Neural crest cell (in vitro differentiated cells): ENCODE measurements at regions not wholly inside any gene's neighbourhood (a gene's known extent, or its start where the extent isn't known, plus 50 kb on each side); places are given as distances from the start of the nearest gene placed in this dataset.
A peak's percentile ranks its signal among the peaks of the same experiment; 100 is the strongest.
"Not testable (repeated sequence)": the region's sequence is repeated elsewhere in the genome, so short reads cannot be mapped to it uniquely, and the experiment has no call there.

ENCODE experiments used
- DNase-seq: peaks from one replicate; pipeline ENCODE4 v3.0.0; 2021; ENCODE audit warnings: low read depth, mixed read lengths, low spot score
- H3K27ac Mint-ChIP-seq: one replicate; pipeline ENCODE4 v1.8.0; 2021; ENCODE audit warnings: mild to moderate bottlenecking, mixed read lengths; ENCODE audit not compliant: unreplicated experiment
- H3K27me3 Mint-ChIP-seq: 2 replicates; pipeline ENCODE4 v1.8.0; 2021; ENCODE audit warnings: low read depth, mild to moderate bottlenecking, mixed read lengths
- H3K36me3 Mint-ChIP-seq: 2 replicates; pipeline ENCODE4 v1.8.0; 2021; ENCODE audit warnings: low read depth, mild to moderate bottlenecking, mixed read lengths
- H3K4me1 Mint-ChIP-seq: 2 replicates; pipeline ENCODE4 v1.8.0; 2021; ENCODE audit warnings: mixed read lengths
- H3K4me3 Mint-ChIP-seq: one replicate; pipeline ENCODE4 v1.8.0; 2021; ENCODE audit warnings: mild to moderate bottlenecking, mixed read lengths
- H3K9me3 Mint-ChIP-seq: 2 replicates; pipeline ENCODE4 v1.8.0; 2021; ENCODE audit warnings: mixed read lengths

DNA sequence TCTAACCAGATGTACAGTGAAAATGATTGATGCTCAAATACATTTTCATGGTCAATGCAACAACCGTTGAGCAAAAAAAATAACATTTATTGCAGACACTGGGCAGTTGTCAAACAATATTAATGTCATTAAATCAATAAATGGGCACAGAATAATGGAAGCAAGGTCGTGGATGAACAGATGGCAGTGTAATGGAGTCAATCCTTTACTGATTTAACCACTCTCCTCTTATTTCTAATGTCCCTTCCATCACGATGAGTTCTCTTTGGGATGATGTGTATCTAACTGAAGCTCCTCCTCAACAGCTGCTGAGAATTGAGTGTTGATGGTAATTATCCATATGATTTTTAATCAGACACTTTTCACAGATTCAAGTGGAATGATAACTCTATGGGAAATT lies 114.9 kb upstream of the ZNF658 start:
- H3K27ac Mint-ChIP-seq, H3K27me3 Mint-ChIP-seq, H3K9me3 Mint-ChIP-seq, H3K4me3 Mint-ChIP-seq, H3K4me1 Mint-ChIP-seq, H3K36me3 Mint-ChIP-seq, DNase-seq: not testable (repeated sequence)

DNA sequence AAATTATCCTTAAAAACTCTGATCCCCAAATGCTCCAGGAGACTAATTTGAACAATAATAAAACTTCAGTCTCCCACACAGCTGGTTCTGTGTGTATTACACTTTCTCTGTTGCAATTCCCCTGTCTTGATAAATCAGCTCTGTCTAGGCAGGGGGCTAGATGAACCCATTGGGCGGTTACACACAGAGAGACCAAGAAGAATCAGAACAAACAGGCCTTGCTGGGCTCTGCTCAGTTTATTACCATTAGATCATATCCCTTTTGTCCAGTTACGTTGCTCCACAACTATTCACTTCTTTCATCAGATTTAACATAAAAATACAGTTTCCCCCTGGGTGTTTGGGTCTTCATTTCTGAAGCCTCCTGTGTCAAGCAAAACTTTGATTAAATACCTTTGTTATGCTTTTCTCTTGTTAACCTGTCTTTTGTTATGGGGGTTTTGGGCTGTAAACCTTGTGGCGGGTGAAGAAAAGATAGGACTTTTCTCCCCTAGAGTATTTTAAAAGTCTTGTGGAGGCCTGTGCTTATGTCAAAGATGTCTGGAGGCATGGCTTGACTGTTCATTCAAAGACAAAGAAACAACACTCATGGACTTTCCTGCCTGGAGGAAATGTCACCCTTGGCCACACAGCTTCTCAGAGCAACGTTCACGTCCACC lies 109.3 kb upstream of the ZNF658 start:
- H3K9me3 Mint-ChIP-seq, H3K36me3 Mint-ChIP-seq, DNase-seq, H3K27ac Mint-ChIP-seq, H3K4me3 Mint-ChIP-seq, H3K27me3 Mint-ChIP-seq, H3K4me1 Mint-ChIP-seq: not testable (repeated sequence)

DNA sequence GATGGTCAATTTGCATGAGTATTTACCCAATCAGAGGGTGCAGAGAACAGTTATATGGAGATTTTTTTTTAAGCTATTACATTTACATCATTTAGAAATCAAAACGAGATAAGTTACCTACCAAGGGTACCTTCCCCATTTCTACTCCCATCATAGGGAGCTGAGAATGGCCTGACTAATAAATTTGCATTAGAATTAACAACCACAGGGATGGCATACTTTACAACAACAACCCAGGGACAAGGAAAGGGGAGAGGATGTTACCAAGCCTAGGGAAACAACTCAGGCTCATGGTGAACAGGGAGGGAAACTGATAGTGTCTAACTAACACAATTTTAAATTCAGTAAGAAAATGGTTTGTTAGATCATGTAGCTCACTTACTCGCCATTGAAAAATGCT lies 105.8 kb upstream of the ZNF658 start:
- H3K36me3 Mint-ChIP-seq, H3K27ac Mint-ChIP-seq, H3K4me3 Mint-ChIP-seq, H3K9me3 Mint-ChIP-seq, H3K27me3 Mint-ChIP-seq, DNase-seq: not testable (repeated sequence)
- H3K4me1 Mint-ChIP-seq = peaks cover 15% of the 10 kb centered on the region

DNA sequence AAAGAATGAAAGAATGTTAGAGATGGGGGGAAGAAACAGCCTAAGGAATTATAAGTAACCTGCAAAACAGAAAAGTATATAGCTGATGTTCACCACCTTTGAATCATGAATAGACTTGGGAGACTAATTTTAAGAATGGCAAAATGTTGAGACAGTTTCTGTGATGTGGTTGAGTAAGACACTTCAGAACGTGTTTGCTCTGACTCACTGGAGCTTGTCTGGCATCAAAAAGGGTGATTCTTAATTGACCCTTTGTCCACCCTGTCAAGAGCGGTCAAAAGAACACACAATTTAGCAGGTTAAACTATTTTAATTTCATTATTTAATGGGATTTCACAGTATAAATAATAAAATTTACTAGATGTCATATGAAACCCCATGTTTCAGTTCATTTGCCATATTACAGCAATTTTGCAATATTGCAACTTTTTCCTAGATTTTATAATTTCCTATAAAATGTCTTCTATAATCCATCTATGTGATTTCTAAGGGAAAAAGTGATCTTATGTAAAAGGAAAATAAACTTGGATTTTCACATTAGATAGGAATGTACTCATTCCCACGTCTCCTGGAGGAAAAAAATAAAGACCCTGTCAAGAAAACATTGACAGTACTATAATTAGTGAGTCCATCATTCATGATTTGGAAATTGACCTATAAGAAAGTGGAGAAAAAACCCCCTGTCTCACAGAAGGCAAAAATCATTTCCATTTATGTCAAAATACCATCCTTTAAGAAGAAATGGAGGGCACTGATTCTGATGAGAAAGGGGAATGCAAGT lies 104.6 kb upstream of the ZNF658 start:
- DNase-seq, H3K27ac Mint-ChIP-seq, H3K4me3 Mint-ChIP-seq, H3K9me3 Mint-ChIP-seq, H3K27me3 Mint-ChIP-seq, H3K36me3 Mint-ChIP-seq: not testable (repeated sequence)
- peaks cover 15% of the 10 kb centered on the region for H3K4me1 Mint-ChIP-seq

DNA sequence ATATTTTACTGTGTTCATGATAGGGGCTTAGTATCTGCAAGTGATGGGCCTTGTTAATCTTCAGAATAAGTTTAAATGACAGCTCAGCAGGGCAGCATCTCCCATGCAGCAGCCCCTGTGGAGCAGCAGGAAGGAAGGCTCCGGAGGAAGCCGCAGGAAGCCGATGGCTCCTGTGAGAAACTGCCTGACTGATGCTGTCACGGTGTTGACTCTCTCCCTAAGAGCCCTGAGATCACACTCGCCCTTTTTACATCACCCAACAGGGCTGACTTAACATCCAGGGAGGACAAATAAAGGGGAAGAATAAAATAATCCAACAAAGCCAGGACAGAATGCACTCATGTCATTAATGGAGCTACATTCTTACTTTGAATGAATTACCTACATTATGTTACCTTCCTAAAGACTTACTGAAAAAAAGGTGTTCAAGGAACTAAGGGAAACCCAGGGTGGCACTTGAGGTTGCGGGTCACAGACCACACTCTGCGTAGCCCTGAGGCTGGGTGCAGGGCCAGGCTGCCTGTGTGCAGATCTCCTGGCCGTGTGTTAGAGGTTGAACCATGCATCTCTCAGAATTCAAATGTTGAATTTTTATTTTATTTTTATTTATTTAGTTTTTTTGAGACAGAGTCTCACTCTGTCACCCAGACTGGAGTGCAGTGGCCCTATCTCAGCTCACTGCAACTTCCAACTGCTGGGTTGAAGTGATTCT lies 102.5 kb upstream of the ZNF658 start:
- DNase-seq, H3K4me3 Mint-ChIP-seq, H3K27ac Mint-ChIP-seq, H3K9me3 Mint-ChIP-seq, H3K27me3 Mint-ChIP-seq, H3K36me3 Mint-ChIP-seq: not testable (repeated sequence)
- H3K4me1 Mint-ChIP-seq = peaks cover 15% of the 10 kb centered on the region

GRCh38 chr9:66803619-66804018 lies 96.9 kb upstream of the ZNF658 start:
- not testable (repeated sequence) for H3K4me3 Mint-ChIP-seq, DNase-seq, H3K36me3 Mint-ChIP-seq, H3K27me3 Mint-ChIP-seq, H3K9me3 Mint-ChIP-seq, H3K27ac Mint-ChIP-seq, H3K4me1 Mint-ChIP-seq

DNA sequence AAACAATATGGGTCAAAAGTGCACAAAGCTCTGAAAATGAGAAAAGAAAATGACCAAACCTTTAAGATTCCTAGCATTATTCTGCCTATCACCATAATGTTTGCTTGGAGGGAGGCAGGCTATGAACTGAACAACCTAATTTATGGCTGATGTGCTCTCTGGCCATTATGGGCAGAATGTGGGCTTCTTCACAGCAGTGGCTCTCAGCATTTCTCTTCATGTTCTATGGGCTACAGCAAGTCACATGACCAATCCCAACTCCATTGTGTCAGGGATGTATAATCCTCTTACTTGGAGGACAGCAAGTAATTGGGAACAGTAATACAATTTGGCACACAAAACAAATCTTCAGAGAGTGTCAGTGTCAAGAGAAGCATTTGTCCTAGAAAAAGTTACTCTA lies 90.3 kb upstream of the ZNF658 start:
- H3K4me1 Mint-ChIP-seq = peaks cover 15% of the 10 kb centered on the region
- H3K4me3 Mint-ChIP-seq = not testable (repeated sequence)

GRCh38 chr9:66812367-66812766 lies 88.2 kb upstream of the ZNF658 start:
- H3K4me3 Mint-ChIP-seq, DNase-seq, H3K27me3 Mint-ChIP-seq, H3K36me3 Mint-ChIP-seq, H3K9me3 Mint-ChIP-seq: not testable (repeated sequence)
- Mint-ChIP-seq H3K4me1 (peaks cover 15% of the 10 kb centered on the region), H3K27ac (peak overlapping the region; percentile 98)

More for the DNA sequence above, 90.3 kb upstream of the ZNF658 start:
- not testable (repeated sequence) for H3K27ac Mint-ChIP-seq, DNase-seq, H3K27me3 Mint-ChIP-seq, H3K9me3 Mint-ChIP-seq, H3K36me3 Mint-ChIP-seq

DNA sequence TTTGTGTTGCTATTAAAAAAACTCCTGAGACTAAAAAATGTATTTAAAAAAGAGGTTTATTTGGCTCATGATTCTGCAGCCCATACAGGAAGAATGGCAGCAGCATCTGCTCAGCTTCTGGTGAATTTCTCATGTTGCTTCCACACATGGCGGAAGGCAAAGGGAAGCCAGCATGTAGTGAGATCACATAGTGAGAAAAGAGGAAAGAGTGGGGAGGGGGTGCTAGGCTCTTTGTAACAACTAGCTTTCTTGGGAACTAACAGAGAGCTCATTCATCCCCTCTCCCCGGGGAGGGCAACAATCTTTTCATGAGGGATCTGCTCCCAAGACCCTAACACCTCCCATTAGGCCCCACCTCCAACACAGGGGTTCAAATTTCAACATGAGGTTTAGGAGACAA lies 87.6 kb upstream of the ZNF658 start:
- H3K36me3 Mint-ChIP-seq, H3K27me3 Mint-ChIP-seq, H3K9me3 Mint-ChIP-seq: not testable (repeated sequence)
- peak; percentile 28 for DNase-seq
- Mint-ChIP-seq H3K27ac (peak overlapping the region; percentile 98), H3K4me3 (peak overlapping the region; percentile 66), H3K4me1 (peaks cover 15% of the 10 kb centered on the region)

DNA sequence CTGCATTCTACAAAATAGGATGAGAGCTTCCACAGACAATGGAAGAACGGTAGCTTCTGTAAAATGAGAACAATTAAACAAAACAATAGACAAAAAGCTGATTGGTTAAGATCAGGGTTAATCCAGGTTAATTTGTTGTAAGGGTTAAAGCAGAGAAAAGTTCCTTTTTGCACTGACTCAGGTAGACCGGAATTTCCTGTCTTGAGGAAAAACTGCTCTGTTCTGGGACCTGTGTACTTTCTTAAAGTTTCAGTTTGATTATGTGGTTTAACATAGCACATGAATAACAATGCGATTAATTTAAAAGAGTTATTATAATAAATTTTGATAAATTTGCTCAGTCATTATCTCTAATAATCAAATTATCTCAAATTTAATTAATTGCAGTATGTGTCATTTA lies 86.5 kb upstream of the ZNF658 start:
- not testable (repeated sequence) for H3K27ac Mint-ChIP-seq

DNA sequence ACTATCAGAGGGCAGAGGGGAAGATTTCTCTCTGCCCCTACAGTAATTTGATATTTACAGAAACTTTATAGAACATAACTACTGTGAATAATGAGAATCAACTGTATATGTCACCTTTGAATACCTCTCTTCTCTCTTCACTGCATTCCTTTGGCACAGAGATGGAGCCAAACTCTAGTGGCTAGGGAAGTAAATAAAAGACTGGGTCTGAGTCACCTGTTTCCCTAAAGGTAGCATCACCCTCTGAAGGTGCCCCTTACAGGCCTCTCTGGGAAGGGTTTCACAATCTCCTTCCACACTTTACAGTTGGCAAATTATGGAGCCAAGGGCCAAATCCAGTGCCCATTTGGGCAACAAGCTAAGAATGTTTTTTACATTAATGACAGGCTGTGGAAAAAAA lies 81.0 kb upstream of the ZNF658 start:
- H3K4me1 Mint-ChIP-seq, H3K9me3 Mint-ChIP-seq, H3K27me3 Mint-ChIP-seq, H3K27ac Mint-ChIP-seq, DNase-seq, H3K4me3 Mint-ChIP-seq, H3K36me3 Mint-ChIP-seq: not testable (repeated sequence)

More for the DNA sequence above, 86.5 kb upstream of the ZNF658 start:
- Mint-ChIP-seq H3K4me3 (peak overlapping the region; percentile 38), H3K4me1 (peaks cover 15% of the 10 kb centered on the region)
- DNase-seq, H3K27me3 Mint-ChIP-seq, H3K9me3 Mint-ChIP-seq, H3K36me3 Mint-ChIP-seq: not testable (repeated sequence)

DNA sequence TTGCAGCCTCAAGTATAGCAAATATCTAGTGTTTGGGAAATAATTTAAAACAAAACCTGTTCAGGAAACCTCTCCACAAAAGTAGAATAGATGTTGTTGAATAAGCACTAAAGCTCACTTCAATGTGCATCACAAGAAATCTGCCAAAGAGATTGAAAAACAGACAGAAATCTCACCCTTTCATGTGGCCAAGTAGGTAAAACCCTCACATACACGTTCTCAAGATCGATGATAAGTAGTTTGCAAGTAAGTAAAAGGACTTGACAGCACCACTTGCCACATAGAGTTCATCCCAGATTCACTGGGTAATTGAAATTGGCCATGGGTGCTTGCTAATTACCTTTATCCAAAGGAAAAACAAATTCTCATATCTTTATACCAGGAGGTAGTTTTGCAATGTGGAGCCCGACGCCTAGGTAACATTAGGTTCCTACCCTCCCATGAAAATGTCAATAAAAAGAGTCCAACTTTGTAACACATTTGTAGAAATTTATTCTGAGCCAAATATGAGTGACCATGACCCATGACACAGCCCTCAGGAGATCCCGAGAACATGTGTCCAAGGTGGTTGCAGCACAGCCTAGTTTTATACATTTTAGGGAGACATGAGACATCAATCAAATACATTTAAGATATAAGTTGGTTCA lies 80.4 kb upstream of the ZNF658 start:
- H3K36me3 Mint-ChIP-seq, H3K4me1 Mint-ChIP-seq, H3K4me3 Mint-ChIP-seq, DNase-seq, H3K9me3 Mint-ChIP-seq, H3K27me3 Mint-ChIP-seq, H3K27ac Mint-ChIP-seq: not testable (repeated sequence)

DNA sequence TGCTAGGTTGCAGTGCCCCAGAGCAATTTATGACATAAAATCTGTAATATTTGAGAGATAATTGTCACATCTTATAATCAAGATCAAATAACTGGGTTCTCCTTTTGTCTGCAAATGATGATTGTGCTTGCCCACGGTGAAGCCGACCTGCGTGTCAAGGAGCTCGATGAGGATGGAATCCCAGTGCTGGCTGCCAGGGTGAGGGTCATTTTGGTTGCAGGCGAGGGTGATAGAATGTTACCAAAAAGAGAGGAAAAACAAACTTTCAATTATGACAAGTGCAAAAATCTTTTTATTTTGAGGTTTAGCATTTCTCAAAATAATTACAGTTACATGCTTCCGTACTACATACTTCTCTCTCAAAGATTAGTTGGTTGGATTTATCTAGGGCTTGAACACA lies 76.4 kb upstream of the ZNF658 start:
- DNase-seq, H3K9me3 Mint-ChIP-seq, H3K27me3 Mint-ChIP-seq, H3K27ac Mint-ChIP-seq, H3K4me3 Mint-ChIP-seq, H3K36me3 Mint-ChIP-seq, H3K4me1 Mint-ChIP-seq: not testable (repeated sequence)
